ENCODE measurements at regions not wholly inside any gene's neighbourhood (a gene's known extent, or its start where the extent isn't known, plus 50 kb on each side); places are given as distances from the start of the nearest gene placed in this dataset.
A peak's percentile ranks its signal among the peaks of the same experiment; 100 is the strongest.

DNA sequence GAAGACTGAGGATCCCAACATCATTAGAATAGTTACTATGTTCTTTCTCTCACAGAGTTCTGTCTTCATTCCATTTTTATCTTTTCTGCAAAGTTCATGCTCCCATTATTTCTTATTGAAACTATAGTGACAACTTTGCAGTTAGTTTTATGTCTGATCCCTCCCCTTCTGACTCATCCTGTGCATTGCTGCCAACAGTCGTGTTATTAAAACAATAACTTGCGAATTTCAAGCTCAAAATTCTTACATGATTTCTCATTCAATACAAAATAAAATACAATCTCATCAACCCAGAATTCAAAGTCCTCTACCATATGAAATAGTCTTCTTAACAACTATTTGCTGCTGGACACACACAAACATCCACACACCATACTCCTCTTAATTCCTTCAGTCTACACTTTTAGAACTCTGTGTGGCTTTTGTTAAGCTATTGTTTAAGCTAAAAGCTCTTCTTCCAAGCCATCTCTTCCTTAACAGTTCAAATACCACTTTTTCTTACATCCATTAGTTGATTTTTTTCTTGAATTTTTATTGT, 261.4 kb upstream of the IRAK1BP1 start:
- H3K27me3 ChIP-seq (ENCODE audit: low read depth), result no peaks in the 10 kb centered on the region
- no peaks in the 10 kb centered on the region for H3K4me1 ChIP-seq
- no peak overlapping the region for H3K4me3 ChIP-seq
- H3K27ac ChIP-seq (replicated peaks), result no peak overlapping the region
- TF ChIP-seq, protein P1, sequence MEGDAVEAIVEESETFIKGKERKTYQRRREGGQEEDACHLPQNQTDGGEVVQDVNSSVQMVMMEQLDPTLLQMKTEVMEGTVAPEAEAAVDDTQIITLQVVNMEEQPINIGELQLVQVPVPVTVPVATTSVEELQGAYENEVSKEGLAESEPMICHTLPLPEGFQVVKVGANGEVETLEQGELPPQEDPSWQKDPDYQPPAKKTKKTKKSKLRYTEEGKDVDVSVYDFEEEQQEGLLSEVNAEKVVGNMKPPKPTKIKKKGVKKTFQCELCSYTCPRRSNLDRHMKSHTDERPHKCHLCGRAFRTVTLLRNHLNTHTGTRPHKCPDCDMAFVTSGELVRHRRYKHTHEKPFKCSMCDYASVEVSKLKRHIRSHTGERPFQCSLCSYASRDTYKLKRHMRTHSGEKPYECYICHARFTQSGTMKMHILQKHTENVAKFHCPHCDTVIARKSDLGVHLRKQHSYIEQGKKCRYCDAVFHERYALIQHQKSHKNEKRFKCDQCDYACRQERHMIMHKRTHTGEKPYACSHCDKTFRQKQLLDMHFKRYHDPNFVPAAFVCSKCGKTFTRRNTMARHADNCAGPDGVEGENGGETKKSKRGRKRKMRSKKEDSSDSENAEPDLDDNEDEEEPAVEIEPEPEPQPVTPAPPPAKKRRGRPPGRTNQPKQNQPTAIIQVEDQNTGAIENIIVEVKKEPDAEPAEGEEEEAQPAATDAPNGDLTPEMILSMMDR (IDR thresholded peaks at IDR 0.05; ENCODE audit: borderline replicate concordance), result no peak
- intact Hi-C loops (cut with micrococcal nuclease), result no loop called here
- H3K36me3 ChIP-seq, result no peaks in the 10 kb centered on the region
- H3K9me3 ChIP-seq (replicated peaks), result no peaks in the 10 kb centered on the region
- DNase-seq, result no peak

DNA sequence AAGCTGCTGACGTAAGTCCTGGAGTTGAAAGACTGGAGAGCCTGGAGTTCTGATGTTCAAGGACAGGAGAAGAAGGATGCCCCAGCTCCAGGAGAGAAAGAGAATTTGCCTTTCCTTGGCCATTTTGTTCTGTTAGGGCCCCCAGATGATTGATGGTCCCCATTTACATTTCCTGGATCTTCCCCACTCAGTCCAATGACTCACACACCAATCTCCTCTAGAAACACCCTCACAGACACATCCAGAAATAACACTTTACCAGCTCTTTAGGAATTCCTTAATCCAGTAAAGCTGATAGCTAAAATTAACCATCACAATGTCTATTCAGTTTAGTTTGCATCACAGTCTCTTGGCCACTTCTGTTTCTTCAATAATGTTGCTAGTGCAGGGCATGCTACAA, 260.2 kb upstream of the IRAK1BP1 start:
- no peak for DNase-seq
- Histone ChIP-seq H3K4me3 (no peak overlapping the region), H3K9me3 (replicated peaks) (no peaks in the 10 kb centered on the region), H3K27ac (replicated peaks) (no peak overlapping the region), H3K27me3 (ENCODE audit: low read depth) (no peaks in the 10 kb centered on the region), H3K4me1 (no peaks in the 10 kb centered on the region), H3K36me3 (no peaks in the 10 kb centered on the region)
- intact Hi-C loops (cut with micrococcal nuclease), result no loop called here
- TF ChIP-seq, protein P1 (IDR thresholded peaks at IDR 0.05; ENCODE audit: borderline replicate concordance), result no peak

DNA sequence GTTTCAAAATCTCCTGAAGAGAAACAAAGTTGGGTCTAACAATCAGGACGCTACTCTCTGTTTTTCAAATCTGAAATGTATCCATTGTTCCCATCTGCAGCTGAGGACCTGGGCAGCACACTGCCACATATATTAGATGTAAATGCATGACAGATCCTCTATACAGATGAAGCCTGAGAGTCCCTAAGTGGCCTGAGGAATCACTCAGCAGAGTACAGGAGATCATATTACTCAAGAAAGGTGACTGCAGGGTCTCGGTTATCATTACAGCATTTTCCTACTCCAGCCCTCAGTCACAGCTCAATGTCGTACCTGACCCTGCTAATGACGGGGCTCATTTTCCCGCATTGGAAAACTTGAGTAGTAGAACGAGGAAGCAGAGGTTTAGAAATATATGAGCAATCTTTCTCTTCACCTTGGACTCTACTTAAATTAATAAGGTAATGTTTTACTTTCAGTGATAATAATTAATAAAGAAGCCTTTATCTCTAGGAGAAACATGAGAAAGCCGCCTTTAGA, 256.2 kb upstream of the IRAK1BP1 start:
- Histone ChIP-seq H3K4me3 (no peak overlapping the region), H3K27me3 (ENCODE audit: low read depth) (no peaks in the 10 kb centered on the region), H3K36me3 (no peaks in the 10 kb centered on the region), H3K27ac (replicated peaks) (no peak overlapping the region), H3K9me3 (replicated peaks) (no peaks in the 10 kb centered on the region), H3K4me1 (no peaks in the 10 kb centered on the region)
- intact Hi-C loops (cut with micrococcal nuclease), result no loop called here
- no peak for DNase-seq
- TF ChIP-seq, protein P1 (IDR thresholded peaks at IDR 0.05; ENCODE audit: borderline replicate concordance), result no peak

DNA sequence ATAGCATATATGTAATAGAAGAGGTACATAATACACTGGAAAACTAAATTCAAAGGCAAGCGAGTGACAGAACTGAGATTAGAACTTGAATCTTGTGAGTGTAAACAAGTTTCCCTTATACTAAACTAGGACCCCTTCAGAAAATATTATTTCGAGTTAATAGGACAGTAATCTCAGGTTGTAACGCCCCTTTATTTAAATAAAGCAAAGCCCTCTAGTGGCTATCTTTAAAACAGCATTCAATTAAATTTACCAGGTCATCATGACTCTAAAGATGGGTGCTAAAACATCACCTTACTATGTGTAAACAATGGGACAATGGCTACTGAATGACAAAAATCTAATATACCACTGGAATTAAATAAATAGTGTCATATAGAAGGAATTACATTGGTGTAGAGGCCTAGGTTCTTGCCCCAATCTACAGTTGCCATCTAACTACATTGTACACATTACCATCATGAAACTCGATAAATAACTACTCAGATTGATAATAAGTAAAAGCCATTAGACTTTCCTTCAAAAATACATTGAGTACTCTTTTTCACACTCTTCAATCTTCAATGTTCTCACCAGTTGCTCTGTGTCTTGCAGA, 255.4 kb upstream of the IRAK1BP1 start:
- Histone ChIP-seq H3K27me3 (ENCODE audit: low read depth) (no peaks in the 10 kb centered on the region), H3K27ac (replicated peaks) (no peak overlapping the region), H3K9me3 (replicated peaks) (no peaks in the 10 kb centered on the region), H3K36me3 (no peaks in the 10 kb centered on the region), H3K4me3 (no peak overlapping the region), H3K4me1 (no peaks in the 10 kb centered on the region)
- no peak for DNase-seq
- TF ChIP-seq, protein P1 (IDR thresholded peaks at IDR 0.05; ENCODE audit: borderline replicate concordance), result peak; percentile 55
- intact Hi-C loops (cut with micrococcal nuclease), result no loop called here

DNA sequence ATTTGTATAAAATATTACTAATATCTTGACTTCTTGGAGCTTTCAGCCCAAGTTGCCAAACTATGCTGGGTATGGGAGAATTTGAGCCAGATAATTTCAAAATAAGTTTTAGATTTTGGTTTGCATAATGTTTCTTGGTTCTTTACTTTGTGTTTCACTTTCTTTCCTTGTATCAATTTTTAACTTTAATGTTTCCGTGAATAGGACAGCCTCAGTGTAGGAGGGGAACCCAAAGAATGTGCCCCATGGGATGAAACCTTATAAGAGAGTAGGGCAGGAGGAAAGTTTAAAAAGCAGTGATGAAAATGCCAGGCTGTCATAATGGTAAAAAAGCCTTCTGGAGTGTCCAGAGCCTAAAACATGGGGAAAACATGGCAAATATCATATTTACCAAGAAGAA, 252.4 kb upstream of the IRAK1BP1 start:
- H3K4me1 ChIP-seq, result no peaks in the 10 kb centered on the region
- DNase-seq, result no peak
- intact Hi-C loops (cut with micrococcal nuclease), result no loop called here
- no peaks in the 10 kb centered on the region for H3K36me3 ChIP-seq
- no peak overlapping the region for H3K4me3 ChIP-seq
- TF ChIP-seq, protein P1 (IDR thresholded peaks at IDR 0.05; ENCODE audit: borderline replicate concordance), result no peak
- no peaks in the 10 kb centered on the region for H3K27me3 ChIP-seq (ENCODE audit: low read depth)
- no peak overlapping the region for H3K27ac ChIP-seq (replicated peaks)
- no peaks in the 10 kb centered on the region for H3K9me3 ChIP-seq (replicated peaks)

All from left ventricle myocardium inferior (tissue), 1 donor.